ENCODE measurements at regions not wholly inside any gene's neighbourhood (a gene's known extent, or its start where the extent isn't known, plus 50 kb on each side); places are given as distances from the start of the nearest gene placed in this dataset.

DNA sequence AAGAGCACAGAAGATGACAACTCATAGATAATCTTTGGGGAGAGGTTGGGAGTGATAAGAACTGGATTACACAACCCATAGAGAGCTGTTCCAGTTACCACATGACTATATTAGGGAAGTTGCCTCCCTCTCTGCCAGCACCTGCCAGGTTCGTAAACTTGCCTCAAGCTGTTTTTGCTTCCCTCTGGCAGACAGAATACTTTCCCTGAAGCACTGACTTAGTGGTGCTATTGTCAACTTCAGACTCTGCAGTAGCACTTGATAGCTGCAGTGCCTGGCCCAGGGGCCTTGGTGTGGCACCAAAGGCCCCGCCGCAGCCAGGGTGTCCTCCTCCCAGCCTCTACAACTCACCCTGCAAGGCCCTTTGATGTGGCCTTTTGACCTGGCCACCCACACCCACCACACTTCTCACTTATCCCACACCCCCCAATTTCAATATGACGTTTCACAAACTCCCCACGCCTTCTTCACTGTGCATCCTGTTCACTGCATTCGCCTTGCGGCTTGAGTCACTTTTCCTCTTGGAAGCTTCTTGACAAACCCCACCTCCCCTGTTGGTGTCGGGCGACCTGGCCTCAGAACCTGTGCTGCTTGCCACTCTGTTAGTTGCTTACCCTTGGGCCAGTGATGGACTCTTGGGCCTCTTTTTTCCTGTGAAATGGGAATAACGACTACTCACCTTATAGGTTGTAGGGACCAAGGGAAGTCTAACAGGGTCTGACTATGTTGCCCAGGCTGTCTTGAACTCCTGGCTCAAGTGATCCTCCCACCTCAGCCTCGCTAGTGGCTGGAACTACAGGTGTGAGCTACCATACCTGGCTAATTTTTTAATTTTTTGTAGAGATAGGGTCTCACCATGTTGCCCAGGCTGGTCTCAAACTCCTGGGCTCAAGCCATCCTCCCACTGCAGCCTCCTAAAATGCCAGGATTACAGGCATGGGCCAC lies 50.2 kb upstream of the PODXL start:
- TF ChIP-seq PAX5 (IDR thresholded peaks at IDR 0.05; ENCODE audit: insufficient read depth, low read length, severe bottlenecking) (no peak), POLR2A (IDR thresholded peaks at IDR 0.05; ENCODE audit: low read depth, low read length) (no peak)
